GM12878 (cell line): ENCODE measurements at regions not wholly inside any gene's neighbourhood (a gene's known extent, or its start where the extent isn't known, plus 50 kb on each side); places are given as distances from the start of the nearest gene placed in this dataset.

Experiments used
- ATAC-seq: fragments of 200-7000 bp; cut with Tn5 transposase; 3 replicates; pipeline ENCODE4 v1.9.1; 2020; ENCODE audit warnings: mild to moderate bottlenecking, moderate library complexity
- BruUV-seq: library from RNA; stranded (reverse); fragments of 400-500 nt; replicated peaks from 2 replicates; lab custom pipeline; 2021; lab: Mats Ljungman, UMichigan
- CTCF ChIA-PET: fragments of 300-600 bp; sonication (Branson Sonifier 250); formaldehyde crosslinking; extraction: SDS; loops from one replicate; lab custom pipeline; 2021; ENCODE audit warnings: inconsistent platforms; lab: Yijun Ruan, JAX
- POLR2A ChIA-PET: fragments of 350-600 bp; formaldehyde crosslinking; extraction: SDS; loops from one replicate; lab custom pipeline; 2021; ENCODE audit warnings: inconsistent platforms; lab: Charles Lee
- RAD21 ChIA-PET: fragments of 300-600 bp; sonication (Branson Sonifier 250); formaldehyde crosslinking; loops from one replicate; lab custom pipeline; 2023; ENCODE audit warnings: antibody characterized with exemption; ENCODE audit not compliant: unreplicated experiment; lab: Charles Lee
- SMC1A ChIA-PET: fragments of 300-600 bp; sonication (Branson Sonifier 250); formaldehyde crosslinking; loops from one replicate; lab custom pipeline; 2023; ENCODE audit not compliant: unreplicated experiment, uncharacterized antibody; lab: Charles Lee
- DNase-seq: peaks from one replicate; pipeline ENCODE4 v3.0.0-alpha.2; 2011; ENCODE audit warnings: low read depth, low spot score
- FAIRE-seq: peaks from 3 replicates; lab custom pipeline; 2011; peaks lifted over from hg19 to GRCh38; lab: Jason Lieb, UNC
- H2AFZ ChIP-seq: 2 replicates; pipeline ENCODE4 v1.6.0; 2011; ENCODE audit warnings: low read depth, low read length, control low read depth; ENCODE audit not compliant: control insufficient read depth
- H3K27ac ChIP-seq: 2 replicates; pipeline ENCODE4 v1.5.1; 2011; ENCODE audit warnings: control low read depth; ENCODE audit not compliant: control insufficient read depth, insufficient read depth
- H3K27me3 ChIP-seq, 2 experiments: replicated peaks in 1 of 2; 2 replicates each; pipeline versions ENCODE4 v1.6.0 to v1.6.1; 2011; ENCODE audit warnings: low read length in 1 of 2; ENCODE audit not compliant: control insufficient read depth in 2 of 2, insufficient read depth in 2 of 2
- H3K36me3 ChIP-seq, 2 experiments: 2 replicates each; pipeline ENCODE4 v1.5.1; 2011; ENCODE audit warnings: low read length in 1 of 2; ENCODE audit not compliant: control insufficient read depth in 2 of 2, insufficient read depth in 2 of 2
- H3K4me1 ChIP-seq: 2 replicates; pipeline ENCODE4 v1.6.1; 2011; ENCODE audit warnings: mild to moderate bottlenecking, low read length, moderate library complexity, mixed read lengths; ENCODE audit not compliant: control insufficient read depth, insufficient read depth
- H3K4me2 ChIP-seq: 2 replicates; pipeline ENCODE4 v1.6.0; 2011; ENCODE audit warnings: control low read depth; ENCODE audit not compliant: control insufficient read depth, insufficient read depth
- H3K4me3 ChIP-seq: fragments of 200-600 bp; sonication (generic); 2 replicates; pipeline ENCODE4 v1.5.1; 2016
- H3K79me2 ChIP-seq: 2 replicates; pipeline ENCODE4 v1.6.0; 2011; ENCODE audit warnings: low read length; ENCODE audit not compliant: control insufficient read depth, insufficient read depth
- H3K9ac ChIP-seq: 2 replicates; pipeline ENCODE4 v1.8.0; 2011; ENCODE audit warnings: low read length, control low read depth, mixed read lengths; ENCODE audit not compliant: control insufficient read depth, insufficient read depth
- H3K9me3 ChIP-seq: replicated peaks from 3 replicates; pipeline ENCODE4 v1.5.1; 2011; ENCODE audit warnings: mild to moderate bottlenecking, low read length; ENCODE audit not compliant: control insufficient read depth, insufficient read depth
- H4K20me1 ChIP-seq: 2 replicates; pipeline ENCODE4 v1.6.0; 2011; ENCODE audit not compliant: control insufficient read depth, insufficient read depth
- BMI1 ChIP-seq: fragments of 450-650 bp; IDR thresholded peaks from 2 replicates; pipeline ENCODE4 v1.6.1; 2016; ENCODE audit warnings: mild to moderate bottlenecking, moderate library complexity, borderline replicate concordance
- E2F8 ChIP-seq: fragments of 450-650 bp; IDR thresholded peaks from 2 replicates; pipeline ENCODE4 v1.6.1; 2018; ENCODE audit warnings: mild to moderate bottlenecking, low read depth, moderate library complexity; ENCODE audit not compliant: partially characterized antibody
- NR2C2 ChIP-seq: IDR thresholded peaks from 2 replicates; pipeline ENCODE4 v1.6.1; 2011; ENCODE audit warnings: borderline replicate concordance, low read depth; ENCODE audit not compliant: control insufficient read depth, insufficient read length
- NR2F1 ChIP-seq: fragments of 450-650 bp; conservative IDR thresholded peaks from 2 replicates; pipeline ENCODE4 v1.6.1; 2017; ENCODE audit warnings: mild to moderate bottlenecking
- RELB ChIP-seq: fragments of 450-650 bp; IDR thresholded peaks from 2 replicates; pipeline ENCODE4 v1.6.1; 2017; ENCODE audit warnings: low read depth, mild to moderate bottlenecking, moderate library complexity
- SIX5 ChIP-seq: IDR thresholded peaks from 2 replicates; pipeline ENCODE4 v1.6.1; 2011; ENCODE audit warnings: mild to moderate bottlenecking, low read depth, low read length, moderate library complexity; ENCODE audit not compliant: severe bottlenecking
- WRNIP1 ChIP-seq: IDR thresholded peaks from 2 replicates; pipeline ENCODE4 v1.6.1; 2011; ENCODE audit warnings: low read depth, low read length, improper control_type of control experiment, borderline replicate concordance
- ZNF274 ChIP-seq: IDR thresholded peaks from one replicate; pipeline ENCODE4 v1.8.0; 2011; ENCODE audit not compliant: insufficient read length, insufficient read depth
- WGBS: methylation state at CpG from one replicate; pipeline ENCODE4 v1.1.6; 2016; ENCODE audit warnings: low lambda C conversion rate; ENCODE audit not compliant: insufficient replicate concordance, insufficient coverage; ENCODE audit errors: missing lambda C conversion rate; 5-methylcytosine and 5-hydroxymethylcytosine counted together
- in situ Hi-C: fragments of 300-500 bp; cut with MboI; formaldehyde crosslinking; loops from 9 replicates; pipeline ENCODE4 v1.14.3; 2018; ENCODE audit warnings: mixed read lengths
- intact Hi-C: fragments of 100-400 bp; cut with micrococcal nuclease; formaldehyde crosslinking; loops from one replicate; pipeline ENCODE4 v1.14.2; 2022; ENCODE audit not compliant: unreplicated experiment

GRCh38 chrX:44061968-44062614, 88.9 kb upstream of the NDP start:
- 3% methylated on average over 4 of the region's 4 CpGs for WGBS
- ATAC-seq (no peak), DNase-seq (no peak)
- Histone ChIP-seq H3K4me3 (no peak overlapping the region), H4K20me1 (no peaks in the 10 kb centered on the region), H3K36me3 (no peaks in the 10 kb centered on the region), H3K9ac (no peak overlapping the region), H3K9me3 (no peaks in the 10 kb centered on the region), H3K27ac (no peak overlapping the region), H3K4me2 (no peak overlapping the region)
- POLR2A ChIA-PET: no interaction called here
- SMC1A ChIA-PET: no interaction called here
- intact Hi-C loops: no loop called here
- TF ChIP-seq WRNIP1: no peak
- TF ChIP-seq, all 136 proteins: peak for 0
- in situ Hi-C loops: no loop called here
- Histone ChIP-seq H2AFZ (no peak overlapping the region), H3K27me3 (no peaks in the 10 kb centered on the region), H3K79me2 (no peaks in the 10 kb centered on the region), H3K4me1 (no peaks in the 10 kb centered on the region)
- no peak for FAIRE-seq
- no TSS peak for BruUV-seq
- ChIA-PET CTCF (no interaction called here), RAD21 (no interaction called here)

GRCh38 chrX:44060221-44060620, 87.0 kb upstream of the NDP start:
- intact Hi-C loops: no loop called here
- no peak for DNase-seq
- Histone ChIP-seq H3K27ac (no peak overlapping the region), H3K36me3 (no peaks in the 10 kb centered on the region), H3K4me1 (no peaks in the 10 kb centered on the region), H2AFZ (no peak overlapping the region), H3K4me2 (no peak overlapping the region)
- BruUV-seq: no TSS peak
- POLR2A ChIA-PET: no interaction called here
- RAD21 ChIA-PET: no interaction called here
- no peak for ATAC-seq
- no peak for FAIRE-seq
- TF ChIP-seq BMI1 (no peak), E2F8 (no peak), NR2F1 (no peak), SIX5 (no peak), NR2C2 (no peak), RELB (no peak), ZNF274 (no peak)
- TF ChIP-seq, all 136 proteins: peak for 0
- 23% methylated on average over 2 of the region's 2 CpGs for WGBS
- Histone ChIP-seq H3K9me3 (no peaks in the 10 kb centered on the region), H3K27me3 (no peaks in the 10 kb centered on the region), H4K20me1 (no peaks in the 10 kb centered on the region), H3K79me2 (no peaks in the 10 kb centered on the region), H3K4me3 (no peak overlapping the region), H3K9ac (no peak overlapping the region)
- ChIA-PET SMC1A (no interaction called here), CTCF (no interaction called here)
- in situ Hi-C loops: no loop called here
